ENCODE measurements at regions not wholly inside any gene's neighbourhood (a gene's known extent, or its start where the extent isn't known, plus 50 kb on each side); places are given as distances from the start of the nearest gene placed in this dataset.

GRCh38 chr11:104369761-104370160, 205.8 kb upstream of the PDGFD start:
- no peak for DNase-seq (ENCODE audit: low spot score)

GRCh38 chr11:104366321-104366734, 202.4 kb upstream of the PDGFD start:
- ATAC-seq (no peak), DNase-seq (ENCODE audit: low spot score) (no peak)

More at GRCh38 chr11:104369761-104370160, 205.8 kb upstream of the PDGFD start:
- no peak for ATAC-seq

GRCh38 chr11:104365676-104366075, 201.7 kb upstream of the PDGFD start:
- ATAC-seq, result no peak
- no peak for DNase-seq (ENCODE audit: low spot score)

GRCh38 chr11:104361975-104362374, 198.0 kb upstream of the PDGFD start:
- ATAC-seq (no peak), DNase-seq (ENCODE audit: low spot score) (no peak)

- ATAC-seq, result no peak
- no peak for DNase-seq (ENCODE audit: low spot score)
These were observed 188.1 kb upstream of the PDGFD start for GRCh38 chr11:104352036-104352435.

GRCh38 chr11:104343578-104343977, 179.6 kb upstream of the PDGFD start:
- ATAC-seq, result no peak
- no peak for DNase-seq (ENCODE audit: low spot score)

GRCh38 chr11:104340590-104340989, 176.6 kb upstream of the PDGFD start:
- ATAC-seq (no peak), DNase-seq (ENCODE audit: low spot score) (no peak)

- ATAC-seq (no peak), DNase-seq (ENCODE audit: low spot score) (no peak)
These were observed 175.5 kb upstream of the PDGFD start for GRCh38 chr11:104339380-104339831.

GRCh38 chr11:104338186-104338585, 174.2 kb upstream of the PDGFD start:
- DNase-seq (ENCODE audit: low spot score), result no peak
- ATAC-seq, result no peak

- ATAC-seq (no peak), DNase-seq (ENCODE audit: low spot score) (no peak)
These were observed 173.3 kb upstream of the PDGFD start for GRCh38 chr11:104337273-104337672.

- DNase-seq (ENCODE audit: low spot score), result no peak
- ATAC-seq, result no peak
These were observed 170.0 kb upstream of the PDGFD start for GRCh38 chr11:104333977-104334376.

GRCh38 chr11:104332110-104332509, 168.2 kb upstream of the PDGFD start:
- ATAC-seq (no peak), DNase-seq (ENCODE audit: low spot score) (no peak)

GRCh38 chr11:104329078-104329665, 165.2 kb upstream of the PDGFD start:
- ATAC-seq, result no peak
- DNase-seq (ENCODE audit: low spot score), result no peak

- ATAC-seq (no peak), DNase-seq (ENCODE audit: low spot score) (no peak)
These were observed 164.6 kb upstream of the PDGFD start for GRCh38 chr11:104328512-104328907.

- DNase-seq (ENCODE audit: low spot score) (no peak), ATAC-seq (no peak)
These were observed 164.0 kb upstream of the PDGFD start for GRCh38 chr11:104327861-104328511.

- DNase-seq (ENCODE audit: low spot score) (no peak), ATAC-seq (no peak)
These were observed 161.1 kb upstream of the PDGFD start for GRCh38 chr11:104325093-104325492.

- DNase-seq (ENCODE audit: low spot score) (no peak), ATAC-seq (no peak)
These were observed 160.3 kb upstream of the PDGFD start for GRCh38 chr11:104324276-104324675.

GRCh38 chr11:104323841-104324240, 159.9 kb upstream of the PDGFD start:
- no peak for ATAC-seq
- DNase-seq (ENCODE audit: low spot score), result no peak

GRCh38 chr11:104322696-104323095, 158.7 kb upstream of the PDGFD start:
- DNase-seq (ENCODE audit: low spot score) (no peak), ATAC-seq (no peak)

GRCh38 chr11:104320956-104321355, 157.0 kb upstream of the PDGFD start:
- no peak for ATAC-seq
- no peak for DNase-seq (ENCODE audit: low spot score)

GRCh38 chr11:104320097-104320496, 156.2 kb upstream of the PDGFD start:
- DNase-seq (ENCODE audit: low spot score), result no peak
- no peak for ATAC-seq

- DNase-seq (ENCODE audit: low spot score) (no peak), ATAC-seq (no peak)
These were observed 155.4 kb upstream of the PDGFD start for GRCh38 chr11:104319396-104319795.
